CD4-positive, alpha-beta T cell (primary cell): ENCODE measurements at regions not wholly inside any gene's neighbourhood (a gene's known extent, or its start where the extent isn't known, plus 50 kb on each side); places are given as distances from the start of the nearest gene placed in this dataset.
"Not testable (repeated sequence)": the region's sequence is repeated elsewhere in the genome, so short reads cannot be mapped to it uniquely, and the experiment has no call there.

Source experiments
- ATAC-seq: fragments of 200-7000 bp; cut with Tn5 transposase; one replicate; pipeline ENCODE4 v1.10.0; 2022; ENCODE audit warnings: mild to moderate bottlenecking; ENCODE audit not compliant: poor library complexity
- CTCF ChIA-PET: fragments of 350-600 bp; sonication (Branson Sonifier 250); formaldehyde crosslinking; loops from one replicate; lab custom pipeline; 2021; ENCODE audit warnings: antibody characterized with exemption, inconsistent platforms; lab: Charles Lee
- POLR2A ChIA-PET: fragments of 350-600 bp; sonication (Branson Sonifier 250); formaldehyde crosslinking; loops from one replicate; lab custom pipeline; 2021; ENCODE audit warnings: antibody characterized with exemption, inconsistent platforms; lab: Charles Lee
- DNase-seq, 14 experiments: peaks; one replicate each; pipeline ENCODE4 v3.0.0-alpha.2; 2013 to 2020; ENCODE audit warnings: mixed read lengths in 2 of 14
- H3K27ac ChIP-seq, 2 donors: one replicate each; pipeline versions ENCODE4 v1.5.1 to v1.7.0; 2013; ENCODE audit warnings: low read length in 2 of 2, low read depth in 1 of 2, mild to moderate bottlenecking in 1 of 2
- H3K27me3 ChIP-seq, 2 experiments: 1 replicate in 1 of 2; 2 replicates in 1 of 2; pipeline versions ENCODE4 v1.6.1 to v1.7.0; 2013; ENCODE audit warnings: low read length in 2 of 2, control low read depth in 1 of 2, mild to moderate bottlenecking in 1 of 2, moderate library complexity in 1 of 2; ENCODE audit not compliant: insufficient read depth in 2 of 2, control insufficient read depth in 1 of 2
- H3K36me3 ChIP-seq: one replicate; pipeline ENCODE4 v1.6.1; 2013; ENCODE audit warnings: low read length, control low read depth; ENCODE audit not compliant: insufficient read depth
- H3K4me1 ChIP-seq: one replicate; pipeline ENCODE4 v1.6.1; 2013; ENCODE audit warnings: low read length, control low read depth; ENCODE audit not compliant: insufficient read depth
- H3K4me3 ChIP-seq: one replicate; pipeline ENCODE4 v1.5.1; 2013; ENCODE audit warnings: mild to moderate bottlenecking, low read length, moderate library complexity
- H3K9me3 ChIP-seq, 2 experiments: 1 replicate in 1 of 2; 2 replicates in 1 of 2; pipeline versions ENCODE4 v1.6.1 to v1.7.0; 2013; ENCODE audit warnings: low read length in 2 of 2, mild to moderate bottlenecking in 2 of 2, control low read depth in 1 of 2, moderate library complexity in 1 of 2; ENCODE audit not compliant: control insufficient read depth in 1 of 2, insufficient read depth in 1 of 2
- H3K27ac Mint-ChIP-seq: one replicate; pipeline ENCODE4 v1.8.0; 2020; ENCODE audit warnings: mixed read lengths
- H3K27me3 Mint-ChIP-seq: one replicate; pipeline ENCODE4 v1.8.0; 2021; ENCODE audit warnings: mixed read lengths
- H3K36me3 Mint-ChIP-seq: one replicate; pipeline ENCODE4 v1.8.0; 2021; ENCODE audit warnings: low read depth, mixed read lengths
- H3K4me1 Mint-ChIP-seq: one replicate; pipeline ENCODE4 v1.8.0; 2021; ENCODE audit warnings: low read depth, mixed read lengths
- H3K4me3 Mint-ChIP-seq: one replicate; pipeline ENCODE4 v1.8.0; 2020; ENCODE audit warnings: mild to moderate bottlenecking, mixed read lengths
- H3K9me3 Mint-ChIP-seq: one replicate; pipeline ENCODE4 v1.8.0; 2020; ENCODE audit warnings: mixed read lengths
- intact Hi-C, 2 experiments: fragments of 100-400 bp; cut with DNase I in 1 of 2; cut with micrococcal nuclease in 1 of 2; formaldehyde crosslinking; loops; one replicate each; pipeline versions ENCODE4 v1.15.1 to v1.9.0; 2023 to 2025; cut with DNase I, micrococcal nuclease
- TF ChIP-seq, protein P1 (sequence below): fragments of 200-600 bp; IDR thresholded peaks from one replicate; pipeline ENCODE4 v1.8.0; 2022; ENCODE audit warnings: antibody characterized with exemption, mild to moderate bottlenecking

- CTCF ChIA-PET = no interaction called here
- Mint-ChIP-seq H3K9me3 (no peaks in the 10 kb centered on the region), H3K4me1 (no peaks in the 10 kb centered on the region), H3K4me3 (no peak overlapping the region), H3K27me3 (peaks cover 11% of the 10 kb centered on the region), H3K27ac (no peak overlapping the region), H3K36me3 (no peaks in the 10 kb centered on the region)
- Histone ChIP-seq H3K9me3 (peaks cover 0 to 7% of the 10 kb centered on the region in 2 experiments), H3K36me3 (no peaks in the 10 kb centered on the region), H3K27me3 (peaks cover 0 to 16% of the 10 kb centered on the region in 2 experiments), H3K27ac (no peak overlapping the region), H3K4me3 (no peak overlapping the region), H3K4me1 (no peaks in the 10 kb centered on the region)
- POLR2A ChIA-PET = no interaction called here
- DNase-seq (no peak), ATAC-seq (no peak)
- TF ChIP-seq, protein P1, sequence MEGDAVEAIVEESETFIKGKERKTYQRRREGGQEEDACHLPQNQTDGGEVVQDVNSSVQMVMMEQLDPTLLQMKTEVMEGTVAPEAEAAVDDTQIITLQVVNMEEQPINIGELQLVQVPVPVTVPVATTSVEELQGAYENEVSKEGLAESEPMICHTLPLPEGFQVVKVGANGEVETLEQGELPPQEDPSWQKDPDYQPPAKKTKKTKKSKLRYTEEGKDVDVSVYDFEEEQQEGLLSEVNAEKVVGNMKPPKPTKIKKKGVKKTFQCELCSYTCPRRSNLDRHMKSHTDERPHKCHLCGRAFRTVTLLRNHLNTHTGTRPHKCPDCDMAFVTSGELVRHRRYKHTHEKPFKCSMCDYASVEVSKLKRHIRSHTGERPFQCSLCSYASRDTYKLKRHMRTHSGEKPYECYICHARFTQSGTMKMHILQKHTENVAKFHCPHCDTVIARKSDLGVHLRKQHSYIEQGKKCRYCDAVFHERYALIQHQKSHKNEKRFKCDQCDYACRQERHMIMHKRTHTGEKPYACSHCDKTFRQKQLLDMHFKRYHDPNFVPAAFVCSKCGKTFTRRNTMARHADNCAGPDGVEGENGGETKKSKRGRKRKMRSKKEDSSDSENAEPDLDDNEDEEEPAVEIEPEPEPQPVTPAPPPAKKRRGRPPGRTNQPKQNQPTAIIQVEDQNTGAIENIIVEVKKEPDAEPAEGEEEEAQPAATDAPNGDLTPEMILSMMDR = no peak
- intact Hi-C loops = no loop called here
These were observed 112.6 kb upstream of the TNPO1 start for GRCh38 chr5:72703876-72704275.

- CTCF ChIA-PET = no interaction called here
- no peak for DNase-seq
- Mint-ChIP-seq H3K4me3 (no peak overlapping the region), H3K36me3 (no peaks in the 10 kb centered on the region), H3K4me1 (no peaks in the 10 kb centered on the region), H3K27ac (no peak overlapping the region), H3K27me3 (peaks cover 11% of the 10 kb centered on the region), H3K9me3 (no peaks in the 10 kb centered on the region)
- no peak for ATAC-seq
- intact Hi-C loops = no loop called here
- POLR2A ChIA-PET = no interaction called here
- Histone ChIP-seq H3K36me3 (no peaks in the 10 kb centered on the region), H3K4me1 (no peaks in the 10 kb centered on the region), H3K27me3 (peaks cover 0 to 8% of the 10 kb centered on the region in 2 experiments), H3K9me3 (peaks cover 0 to under 1% of the 10 kb centered on the region in 2 experiments), H3K4me3 (no peak overlapping the region), H3K27ac (no peak overlapping the region)
- TF ChIP-seq, protein P1 = no peak
These were observed 113.5 kb upstream of the TNPO1 start for GRCh38 chr5:72702881-72703434.

DNA sequence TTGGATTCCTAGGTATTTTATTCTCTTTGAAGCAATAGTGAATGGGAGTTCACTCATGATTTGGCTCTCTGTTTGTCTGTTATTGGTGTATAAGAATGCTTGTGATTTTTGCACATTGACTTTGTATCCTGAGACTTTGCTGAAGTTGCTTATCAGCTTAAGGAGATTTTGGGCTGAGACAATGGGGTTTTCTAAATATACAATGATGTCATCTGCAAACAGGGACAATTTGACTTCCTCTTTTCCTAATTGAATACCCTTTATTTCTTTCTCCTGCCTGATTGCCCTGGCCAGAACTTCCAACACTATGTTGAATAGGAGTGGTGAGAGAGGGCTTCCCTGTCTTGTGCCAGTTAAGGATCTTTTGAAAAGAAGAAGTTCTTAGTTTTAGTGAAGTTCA, 114.4 kb upstream of the TNPO1 start:
- H3K4me1 ChIP-seq, H3K27ac ChIP-seq, ATAC-seq, DNase-seq, H3K27me3 ChIP-seq, H3K4me3 ChIP-seq, H3K27me3 Mint-ChIP-seq, CTCF ChIA-PET, H3K9me3 Mint-ChIP-seq, H3K9me3 ChIP-seq, H3K4me1 Mint-ChIP-seq, POLR2A ChIA-PET, H3K36me3 ChIP-seq, H3K27ac Mint-ChIP-seq, H3K36me3 Mint-ChIP-seq, intact Hi-C loops, H3K4me3 Mint-ChIP-seq: not testable (repeated sequence)

- ATAC-seq (no peak), DNase-seq (no peak)
- no peaks in the 10 kb centered on the region for H3K4me1 Mint-ChIP-seq
- intact Hi-C loops = no loop called here
- H3K27me3 Mint-ChIP-seq = peaks cover 11% of the 10 kb centered on the region
- no peak overlapping the region for H3K4me3 Mint-ChIP-seq
- Histone ChIP-seq H3K4me3 (no peak overlapping the region), H3K4me1 (no peaks in the 10 kb centered on the region), H3K27ac (no peak overlapping the region), H3K9me3 (no peaks in the 10 kb centered on the region), H3K27me3 (peaks cover 0 to 4% of the 10 kb centered on the region in 2 experiments), H3K36me3 (no peaks in the 10 kb centered on the region)
- TF ChIP-seq, protein P1 = no peak
- ChIA-PET POLR2A (no interaction called here), CTCF (no interaction called here)
- no peak overlapping the region for H3K27ac Mint-ChIP-seq
- no peaks in the 10 kb centered on the region for H3K36me3 Mint-ChIP-seq
- H3K9me3 Mint-ChIP-seq = no peaks in the 10 kb centered on the region
These were observed 118.0 kb upstream of the TNPO1 start for GRCh38 chr5:72698481-72698880.
